Upper lobe of left lung (tissue), 4 donors: ENCODE measurements at regions not wholly inside any gene's neighbourhood (a gene's known extent, or its start where the extent isn't known, plus 50 kb on each side); places are given as distances from the start of the nearest gene placed in this dataset.
"Not testable (repeated sequence)": the region's sequence is repeated elsewhere in the genome, so short reads cannot be mapped to it uniquely, and the experiment has no call there.

Experiments
- EP300 ChIP-seq, 4 donors: sonication (generic); formaldehyde crosslinking; IDR thresholded peaks; one replicate each; pipeline ENCODE4 v1.5.1; 2017; ENCODE audit warnings: antibody characterized with exemption in 4 of 4, control low read depth in 2 of 4
- POLR2A ChIP-seq, 4 donors: fragments of 450-650 bp; IDR thresholded peaks; one replicate each; pipeline ENCODE4 v1.5.1; 2016 to 2017; ENCODE audit warnings: antibody characterized with exemption in 4 of 4, mild to moderate bottlenecking in 2 of 4

DNA sequence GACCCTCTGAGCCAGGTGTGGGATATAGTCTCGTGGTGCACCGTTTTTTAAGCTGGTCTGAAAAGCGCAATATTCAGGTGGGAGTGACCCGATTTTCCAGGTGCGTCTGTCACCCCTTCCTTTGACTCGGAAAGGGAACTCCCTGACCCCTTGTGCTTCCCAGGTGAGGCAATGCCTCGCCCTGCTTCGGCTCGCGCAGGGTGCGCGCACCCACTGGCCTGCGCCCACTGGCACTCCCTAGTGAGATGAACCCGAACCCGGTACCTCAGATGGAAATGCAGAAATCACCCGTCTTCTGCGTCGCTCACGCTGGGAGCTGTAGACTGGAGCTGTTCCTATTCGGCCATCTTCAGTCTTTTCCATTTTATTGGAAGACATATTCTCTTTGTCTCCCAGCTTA is 171.4 kb upstream of the OR4C13 start:
- TF ChIP-seq POLR2A, EP300 (IDR thresholded peaks at IDR 0.05): not testable (repeated sequence)
